Esophagus muscularis mucosa (tissue), 4 donors: ENCODE measurements at regions not wholly inside any gene's neighbourhood (a gene's known extent, or its start where the extent isn't known, plus 50 kb on each side); places are given as distances from the start of the nearest gene placed in this dataset.

Source experiments
- CTCF ChIP-seq, 3 experiments: fragments of 200-600 bp in 2 of 3; fragments of 450-650 bp in 1 of 3; sonication (generic) in 2 of 3; IDR thresholded peaks; one replicate each; pipeline ENCODE4 v1.5.1; 2017 to 2019; ENCODE audit warnings: antibody characterized with exemption in 3 of 3, mild to moderate bottlenecking in 2 of 3, moderate library complexity in 1 of 3
- EP300 ChIP-seq: sonication (generic); formaldehyde crosslinking; IDR thresholded peaks from one replicate; pipeline ENCODE4 v1.6.1; 2017; ENCODE audit warnings: antibody characterized with exemption
- POLR2A ChIP-seq: fragments of 450-650 bp; IDR thresholded peaks from one replicate; pipeline ENCODE4 v1.6.1; 2017; ENCODE audit warnings: antibody characterized with exemption, moderate library complexity, mild to moderate bottlenecking, low read depth
- POLR2AphosphoS5 ChIP-seq, 2 donors: sonication (generic); formaldehyde crosslinking; IDR thresholded peaks; one replicate each; pipeline ENCODE4 v1.6.1; 2017; ENCODE audit warnings: antibody characterized with exemption in 2 of 2

DNA sequence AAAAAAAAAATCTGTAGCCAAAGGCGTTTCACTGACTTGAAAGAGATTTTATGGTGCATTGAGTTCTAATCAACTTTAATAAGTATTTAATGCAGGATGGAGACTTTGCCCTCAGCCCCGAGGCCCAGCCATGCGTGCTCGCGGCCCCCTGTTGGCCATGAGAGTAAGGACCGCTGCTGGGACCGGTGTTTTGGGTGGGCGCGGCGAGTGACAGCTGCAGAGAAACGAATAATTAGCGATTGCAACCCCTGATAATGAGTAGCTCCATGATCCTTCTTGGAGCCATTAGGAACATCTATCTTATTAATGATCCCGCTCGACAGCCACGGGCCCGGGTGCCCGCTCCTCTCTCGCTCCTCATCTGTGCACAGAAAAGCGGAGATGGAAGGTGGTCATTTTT, 347.4 kb downstream of the RPS24 start:
- TF ChIP-seq CTCF (IDR thresholded peaks at IDR 0.05) (no peak), POLR2A (no peak), POLR2AphosphoS5 (IDR thresholded peaks at IDR 0.05) (no peak), EP300 (no peak)
